ENCODE measurements at regions not wholly inside any gene's neighbourhood (a gene's known extent, or its start where the extent isn't known, plus 50 kb on each side); places are given as distances from the start of the nearest gene placed in this dataset.

DNA sequence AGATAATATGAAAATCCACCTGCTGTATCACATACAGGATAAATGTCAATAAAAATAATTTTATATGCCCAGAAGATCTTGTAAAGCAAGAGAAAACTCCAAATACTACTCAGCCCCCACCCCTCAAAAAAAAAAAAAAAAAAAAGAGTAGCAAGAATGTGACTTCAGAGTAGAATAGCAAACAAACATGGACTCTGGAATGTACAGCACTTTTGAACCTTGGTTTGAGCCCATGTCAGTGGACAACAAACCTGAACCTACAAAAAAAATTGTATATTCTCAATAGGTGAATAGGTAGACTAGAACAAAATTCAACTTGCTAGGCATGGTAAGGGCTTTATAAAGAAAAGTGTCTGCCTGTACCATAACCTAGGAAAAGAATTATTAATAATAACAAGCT, 428.0 kb downstream of the SLITRK6 start:
- TF ChIP-seq POLR2A (IDR thresholded peaks at IDR 0.05), result no peak
- TF ChIP-seq, protein P1, sequence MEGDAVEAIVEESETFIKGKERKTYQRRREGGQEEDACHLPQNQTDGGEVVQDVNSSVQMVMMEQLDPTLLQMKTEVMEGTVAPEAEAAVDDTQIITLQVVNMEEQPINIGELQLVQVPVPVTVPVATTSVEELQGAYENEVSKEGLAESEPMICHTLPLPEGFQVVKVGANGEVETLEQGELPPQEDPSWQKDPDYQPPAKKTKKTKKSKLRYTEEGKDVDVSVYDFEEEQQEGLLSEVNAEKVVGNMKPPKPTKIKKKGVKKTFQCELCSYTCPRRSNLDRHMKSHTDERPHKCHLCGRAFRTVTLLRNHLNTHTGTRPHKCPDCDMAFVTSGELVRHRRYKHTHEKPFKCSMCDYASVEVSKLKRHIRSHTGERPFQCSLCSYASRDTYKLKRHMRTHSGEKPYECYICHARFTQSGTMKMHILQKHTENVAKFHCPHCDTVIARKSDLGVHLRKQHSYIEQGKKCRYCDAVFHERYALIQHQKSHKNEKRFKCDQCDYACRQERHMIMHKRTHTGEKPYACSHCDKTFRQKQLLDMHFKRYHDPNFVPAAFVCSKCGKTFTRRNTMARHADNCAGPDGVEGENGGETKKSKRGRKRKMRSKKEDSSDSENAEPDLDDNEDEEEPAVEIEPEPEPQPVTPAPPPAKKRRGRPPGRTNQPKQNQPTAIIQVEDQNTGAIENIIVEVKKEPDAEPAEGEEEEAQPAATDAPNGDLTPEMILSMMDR (IDR thresholded peaks at IDR 0.05), result no peak

Data from stomach (tissue), 4 donors.